ENCODE measurements at regions not wholly inside any gene's neighbourhood (a gene's known extent, or its start where the extent isn't known, plus 50 kb on each side); places are given as distances from the start of the nearest gene placed in this dataset.
A peak's percentile ranks its signal among the peaks of the same experiment; 100 is the strongest.
"Not testable (repeated sequence)": the region's sequence is repeated elsewhere in the genome, so short reads cannot be mapped to it uniquely, and the experiment has no call there.

DNA sequence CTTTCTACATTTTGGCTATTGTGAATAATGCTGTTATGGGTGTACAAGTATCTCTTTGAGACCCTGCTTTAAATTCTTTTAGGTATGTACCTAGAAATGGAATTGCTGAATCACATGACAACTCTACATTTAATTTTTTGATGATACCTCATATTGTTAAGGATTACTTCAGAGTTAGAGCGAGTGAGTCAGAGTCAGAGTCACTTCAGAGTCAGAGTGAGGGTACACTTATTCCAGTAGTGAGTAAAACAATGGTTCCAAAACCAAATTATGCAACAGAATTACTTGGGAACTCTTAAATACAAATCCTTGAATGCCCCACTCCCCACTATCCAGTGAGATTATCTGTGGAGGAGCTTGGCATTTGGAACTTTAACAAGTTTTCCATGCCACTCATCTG, 50.3 kb upstream of the SNRK start:
- no peak for DNase-seq

DNA sequence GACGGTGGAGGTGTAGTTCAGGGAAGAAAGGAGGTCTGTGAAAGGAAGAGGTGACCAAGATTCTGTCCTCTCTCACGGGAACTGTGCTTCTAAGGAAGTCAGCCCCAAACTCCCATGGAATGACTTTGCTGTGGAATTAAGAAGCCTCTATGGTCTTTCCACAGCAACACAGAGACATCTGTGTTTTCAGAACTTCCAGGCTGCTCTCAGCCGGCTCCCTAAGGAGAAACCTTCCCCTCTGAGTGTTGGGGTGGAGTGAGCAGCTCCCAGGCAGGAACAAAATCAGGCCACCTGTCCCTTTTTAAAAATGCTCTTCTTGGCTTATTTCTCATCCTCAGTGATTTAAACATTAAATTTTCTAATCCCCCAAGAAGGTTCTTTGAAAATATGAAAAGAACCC, 53.3 kb upstream of the SNRK start:
- no peak for DNase-seq

DNA sequence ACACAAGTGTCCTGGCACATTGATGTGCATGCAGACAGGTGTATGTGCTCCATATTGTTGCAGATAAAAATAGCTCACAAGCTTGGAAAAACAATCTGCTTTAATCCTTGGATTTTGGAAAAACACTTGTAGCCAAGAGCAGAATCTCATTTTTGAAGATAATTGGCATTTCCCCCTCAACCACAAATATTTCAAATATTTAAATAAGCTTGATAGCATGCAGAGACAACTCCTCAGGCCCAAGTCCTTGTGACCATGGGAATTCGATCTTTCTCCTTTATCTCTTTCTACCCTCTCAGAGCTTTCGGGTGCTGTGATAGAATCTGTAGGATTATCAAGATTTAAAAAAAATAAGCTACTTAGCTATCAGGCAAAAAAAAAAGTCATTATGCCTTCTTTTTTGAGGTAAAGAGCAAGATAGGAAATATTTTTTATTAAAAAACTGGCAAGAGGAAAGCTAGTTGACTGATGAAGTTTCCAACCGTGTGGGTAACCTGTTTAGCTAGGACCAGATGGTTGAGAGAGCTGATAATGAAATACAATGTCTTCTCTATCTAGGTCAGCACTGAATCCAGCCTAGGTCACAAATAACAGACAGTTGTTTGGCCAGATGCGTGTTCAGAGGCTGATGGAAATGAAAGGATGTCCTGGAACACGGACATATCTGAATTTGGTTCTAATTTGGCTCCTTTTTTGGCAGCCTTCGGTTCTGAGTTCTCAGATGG, 54.9 kb upstream of the SNRK start:
- no peak for DNase-seq

DNA sequence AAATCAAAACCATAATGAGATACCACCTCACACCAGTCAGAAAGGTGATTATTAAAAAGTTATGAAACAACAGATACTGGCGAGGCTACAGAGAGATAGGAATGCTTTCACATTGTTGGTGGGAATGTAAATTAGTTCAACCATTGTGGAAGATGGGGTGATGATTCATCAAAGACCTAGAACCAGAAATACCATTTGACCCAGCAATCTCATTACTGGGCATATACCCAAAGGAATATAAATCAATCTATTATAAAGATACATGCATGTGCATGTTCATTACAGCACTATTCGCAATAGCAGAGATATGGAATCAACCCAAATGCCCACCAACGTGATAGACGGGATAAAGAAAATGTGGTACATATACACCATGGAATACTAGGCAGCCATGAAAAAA, 56.5 kb upstream of the SNRK start:
- DNase-seq, result not testable (repeated sequence)

DNA sequence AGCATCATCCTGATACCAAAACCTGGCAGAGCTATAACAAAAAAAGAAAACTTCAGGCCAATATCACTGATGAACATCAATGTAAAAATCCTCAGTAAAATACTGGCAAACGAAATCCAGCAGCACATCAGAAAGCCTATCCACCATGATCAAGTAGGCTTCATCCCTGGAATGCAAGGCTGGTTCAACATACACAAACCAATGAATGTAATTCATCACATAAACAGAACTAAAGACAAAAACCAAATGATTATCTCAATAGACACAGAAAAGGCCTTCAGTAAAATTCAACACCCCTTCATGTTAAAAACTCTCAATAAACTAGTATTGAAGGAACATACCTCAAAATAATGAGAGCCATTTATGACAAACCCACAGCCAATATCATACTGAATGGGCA, 58.7 kb upstream of the SNRK start:
- DNase-seq, result not testable (repeated sequence)

DNA sequence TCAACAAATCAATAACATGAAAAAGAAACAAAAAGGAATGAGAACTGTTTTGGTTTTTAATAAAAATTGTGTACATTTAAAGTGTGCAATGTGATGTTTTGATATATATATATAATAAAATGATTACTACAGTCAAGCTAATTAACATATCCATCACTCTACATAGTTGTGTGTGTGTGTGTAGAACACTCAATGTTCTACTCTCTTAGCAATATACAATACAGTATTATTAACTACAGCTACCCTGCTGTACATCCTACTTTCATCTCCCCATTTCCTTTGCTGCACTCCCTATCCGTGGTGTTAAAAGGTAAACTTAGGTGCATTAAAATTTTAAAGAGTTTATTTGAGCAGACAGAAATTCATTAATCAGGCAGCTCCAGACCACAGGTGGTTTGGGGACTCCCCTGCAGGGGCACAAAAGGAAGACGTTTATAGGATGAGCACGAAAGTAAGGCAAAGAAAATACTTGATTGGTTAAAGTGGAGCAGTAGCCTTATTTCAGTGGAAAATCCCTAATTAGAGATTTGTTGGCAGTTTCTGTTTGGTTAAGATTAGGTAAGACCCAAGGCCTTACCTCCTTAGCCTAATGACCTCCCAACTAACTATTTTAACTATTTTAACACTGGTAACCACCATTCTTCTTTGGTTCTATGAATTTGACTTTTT, 61.8 kb upstream of the SNRK start:
- DNase-seq, result peak; percentile 13

DNA sequence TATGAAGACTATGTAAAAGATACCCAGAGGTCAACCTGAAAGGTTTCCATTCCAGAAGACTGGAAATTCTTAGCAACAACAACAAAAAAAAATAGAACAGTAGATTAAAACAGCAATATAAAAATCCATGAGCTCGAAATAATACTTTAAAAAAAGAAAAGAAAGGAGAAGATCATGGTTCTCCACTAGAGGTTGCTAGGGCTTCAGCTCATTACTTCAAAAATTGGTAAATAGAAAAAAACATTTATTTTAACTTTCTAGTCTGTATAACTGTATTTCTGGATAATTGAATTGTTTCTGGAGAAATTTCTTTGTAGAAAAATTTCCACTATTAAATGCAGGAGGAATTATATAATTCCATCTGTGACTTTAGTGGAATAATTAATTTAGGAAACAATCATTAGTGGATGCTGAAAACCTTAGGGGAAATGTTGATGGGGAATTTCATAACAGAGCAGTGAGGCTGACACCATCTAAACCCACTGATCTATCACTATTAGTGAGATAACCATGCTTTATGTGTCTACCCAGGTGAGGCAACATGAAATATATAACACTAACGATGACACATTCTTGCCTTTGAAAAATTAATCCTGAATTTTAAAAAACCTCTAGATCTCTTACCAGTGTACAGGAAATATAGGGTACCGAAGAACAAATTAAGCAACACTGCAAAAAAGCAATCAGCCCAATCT, 62.5 kb upstream of the SNRK start:
- DNase-seq, result no peak

DNA sequence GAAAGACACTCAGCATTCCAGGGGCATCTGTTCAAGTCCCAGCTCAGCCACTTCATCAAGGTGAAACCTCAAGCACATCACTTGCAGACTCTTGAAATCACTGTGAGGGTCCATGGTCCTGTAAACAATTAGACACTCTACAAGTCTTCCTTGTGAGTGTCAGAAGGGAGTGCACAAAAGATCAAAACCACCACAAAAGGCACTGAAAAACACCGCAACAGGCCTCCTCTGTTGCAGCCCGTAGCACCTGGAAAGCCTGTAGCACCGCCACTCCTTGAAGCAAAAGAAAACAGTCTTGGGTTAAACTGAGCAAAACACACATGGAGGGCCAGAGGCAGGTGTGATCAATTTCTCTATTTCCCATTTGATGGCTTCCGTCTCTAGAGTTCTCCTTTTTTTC, 63.8 kb upstream of the SNRK start:
- peak; percentile 59 for DNase-seq

DNA sequence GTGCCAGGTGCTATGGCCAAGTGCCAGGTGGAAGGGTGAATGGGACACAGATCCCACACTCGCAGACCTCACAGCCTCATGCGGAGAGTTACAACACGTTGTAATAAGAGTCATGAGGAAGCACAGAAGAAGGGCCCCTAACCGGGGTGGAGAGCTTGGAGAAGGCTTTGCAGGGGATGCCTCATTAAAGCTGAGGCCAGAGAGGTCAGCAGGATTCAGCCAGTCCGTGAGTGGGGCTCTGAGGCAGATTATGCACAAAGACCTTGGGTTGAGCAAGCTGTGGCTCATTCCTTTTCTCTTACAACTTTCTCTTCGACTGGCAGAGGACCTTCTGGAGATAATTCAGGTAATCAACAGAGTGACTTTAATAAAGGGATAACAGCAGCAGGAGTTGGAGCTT, 65.3 kb upstream of the SNRK start:
- DNase-seq, result no peak

DNA sequence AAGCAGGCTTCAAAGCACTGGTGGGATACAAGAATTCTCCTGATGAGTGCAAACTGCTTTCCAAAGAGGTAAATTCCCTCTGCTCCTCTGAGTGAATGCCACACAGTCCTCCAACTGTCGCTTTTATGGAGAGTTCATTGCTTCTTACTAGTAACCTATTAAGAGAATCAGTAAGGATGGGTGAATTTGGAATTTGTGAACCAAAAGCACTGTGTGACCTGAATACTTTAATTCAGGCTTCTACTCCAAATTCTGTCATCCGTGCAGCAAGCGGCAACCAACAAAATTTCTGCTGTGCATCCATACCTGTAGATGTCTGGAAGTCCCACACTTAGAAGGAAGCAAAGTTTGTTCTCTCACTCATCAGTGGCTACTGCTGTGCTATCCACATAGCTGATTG, 66.7 kb upstream of the SNRK start:
- no peak for DNase-seq

DNA sequence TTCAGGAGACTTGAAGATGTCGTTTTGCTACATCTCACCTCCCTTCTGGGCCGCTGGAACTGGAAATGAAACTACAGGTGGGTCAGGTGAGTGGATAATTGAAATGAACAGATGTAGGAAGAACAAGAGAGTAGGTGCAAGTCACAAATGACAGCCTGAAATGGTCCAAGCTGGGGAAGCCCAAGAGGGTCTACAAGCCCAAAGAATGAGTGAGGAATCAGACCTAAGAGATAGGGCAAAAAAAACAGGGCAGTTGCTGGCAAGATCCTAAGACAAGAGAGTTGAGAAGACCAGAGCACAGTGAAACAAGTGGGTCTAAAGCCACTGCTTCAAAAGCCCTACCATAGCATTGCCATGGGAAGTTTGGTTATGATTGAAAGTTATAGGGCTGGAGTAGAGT, 67.4 kb upstream of the SNRK start:
- DNase-seq, result no peak

DNA sequence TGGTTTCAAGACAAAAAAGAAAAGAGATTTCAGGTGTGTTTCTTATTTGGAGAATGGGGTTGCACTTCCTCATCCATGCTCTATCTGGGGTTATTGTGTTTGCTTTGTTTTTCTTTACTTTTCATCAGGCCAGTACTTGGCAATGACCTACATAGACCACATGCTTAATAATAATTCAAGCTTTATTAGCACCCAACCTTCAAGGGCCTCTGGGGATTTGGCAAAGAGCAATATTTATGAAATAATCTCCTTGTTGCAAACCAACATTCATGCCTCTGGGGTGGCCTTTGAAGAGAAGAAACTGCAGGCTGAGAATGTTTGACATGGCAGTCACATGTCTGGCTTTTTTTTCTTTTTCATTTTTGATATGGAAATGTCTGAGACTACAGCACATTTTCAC, 68.2 kb upstream of the SNRK start:
- no peak for DNase-seq

DNA sequence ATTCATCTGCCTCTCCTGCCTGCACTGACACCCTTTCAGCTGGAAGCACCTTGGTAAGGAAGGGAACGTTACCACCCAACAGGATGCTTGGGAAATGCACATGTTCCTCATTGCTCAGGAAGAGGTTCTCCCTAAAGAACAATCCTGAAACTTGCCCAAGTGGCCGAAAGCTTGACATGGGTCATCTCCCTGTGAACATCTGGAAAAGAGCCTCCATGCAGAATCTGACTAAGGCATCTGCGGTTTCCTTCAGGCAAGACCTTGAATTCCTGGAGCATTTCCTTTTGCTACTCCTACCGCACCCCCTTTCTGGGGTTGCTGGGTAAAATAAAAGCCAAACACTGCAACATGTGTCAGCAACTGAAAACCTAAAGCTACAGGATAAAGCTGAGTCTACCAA, 68.7 kb upstream of the SNRK start:
- no peak for DNase-seq

DNA sequence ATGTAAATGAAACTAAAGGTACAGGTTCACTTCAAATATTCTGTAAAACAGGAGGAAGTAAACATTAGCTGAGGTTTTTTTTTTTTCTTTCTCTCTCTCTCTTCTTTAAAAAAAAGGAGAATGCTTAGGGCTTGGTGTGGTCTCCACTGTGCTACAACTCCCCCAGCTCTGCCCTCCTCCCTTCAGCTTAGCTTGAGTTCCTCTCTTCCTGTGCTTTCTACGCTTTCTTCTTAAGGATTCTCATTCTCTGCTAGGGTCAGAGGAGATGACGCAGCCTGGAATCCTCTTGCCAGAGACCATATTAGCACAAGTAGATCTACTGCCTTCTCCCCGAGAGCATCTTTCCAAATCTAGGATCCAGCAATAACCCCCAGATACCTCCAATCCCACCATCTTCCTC, 69.1 kb upstream of the SNRK start:
- DNase-seq, result peak; percentile 27

DNA sequence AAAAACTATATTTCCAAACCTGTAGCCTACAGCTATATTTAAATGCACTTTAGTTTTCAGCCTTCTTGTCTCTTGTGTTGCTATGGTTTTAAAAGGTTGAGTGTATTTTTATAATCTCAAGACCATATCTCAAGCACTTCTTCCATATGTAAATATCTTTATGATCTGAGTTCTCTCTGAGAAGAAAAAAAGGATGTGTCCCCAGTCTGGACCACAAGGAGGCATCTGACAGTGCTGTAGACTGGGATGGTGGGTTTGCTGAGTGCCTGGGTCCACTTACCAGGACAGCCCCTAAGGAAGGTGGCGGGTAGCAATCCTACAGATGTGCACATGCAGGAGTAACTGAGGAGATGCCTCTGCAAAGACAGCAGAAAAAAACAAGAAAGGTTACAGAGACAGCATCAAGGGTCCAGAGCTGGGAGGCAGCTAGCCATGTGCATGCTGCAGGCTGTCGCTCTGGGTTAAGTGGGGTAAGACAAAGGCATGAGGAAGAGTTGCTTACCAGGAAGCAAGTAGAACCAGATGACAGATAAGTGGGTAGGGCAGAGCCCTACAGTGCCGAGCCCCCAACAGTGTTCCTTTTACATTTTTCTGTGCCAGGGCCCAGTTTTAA, 70.6 kb upstream of the SNRK start:
- DNase-seq, result no peak

DNA sequence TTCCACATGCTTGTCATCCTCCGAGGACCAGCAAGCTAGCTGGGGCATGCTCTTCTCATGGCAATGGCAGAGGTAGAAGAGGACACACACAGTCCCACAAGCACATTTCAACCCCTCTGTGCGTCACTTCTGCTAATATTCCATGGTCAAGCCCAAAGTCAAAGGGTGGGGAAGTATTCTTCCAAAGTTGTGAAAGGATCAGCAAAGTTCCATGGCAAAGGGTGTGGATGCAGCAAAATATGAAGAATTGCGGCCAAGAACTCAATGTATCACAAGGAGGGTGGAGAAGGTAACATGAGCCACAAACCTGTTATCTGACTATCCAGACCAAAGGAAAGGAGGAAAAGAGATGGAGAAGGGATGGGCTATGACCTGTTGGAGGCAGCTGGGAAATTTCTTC, 71.2 kb upstream of the SNRK start:
- DNase-seq, result no peak

DNA sequence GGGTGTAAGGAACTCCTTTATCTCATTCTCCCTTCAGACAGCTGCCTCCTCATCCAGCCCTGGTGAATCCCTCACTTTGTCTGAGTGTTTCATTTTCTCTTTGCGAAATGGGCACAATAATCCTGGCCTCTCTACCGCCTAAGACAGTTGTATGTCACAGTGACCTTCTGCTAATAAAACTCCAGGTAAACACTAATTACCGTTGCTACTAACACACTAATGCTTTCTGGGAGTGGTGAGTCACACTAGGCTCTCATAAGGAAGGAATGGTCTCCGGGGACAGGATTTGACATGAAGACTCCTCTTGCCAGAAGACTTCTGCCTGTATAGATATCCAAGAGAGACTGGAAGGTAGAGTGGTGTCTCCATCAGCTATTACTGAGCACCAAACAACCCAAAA, 71.7 kb upstream of the SNRK start:
- DNase-seq, result no peak

DNA sequence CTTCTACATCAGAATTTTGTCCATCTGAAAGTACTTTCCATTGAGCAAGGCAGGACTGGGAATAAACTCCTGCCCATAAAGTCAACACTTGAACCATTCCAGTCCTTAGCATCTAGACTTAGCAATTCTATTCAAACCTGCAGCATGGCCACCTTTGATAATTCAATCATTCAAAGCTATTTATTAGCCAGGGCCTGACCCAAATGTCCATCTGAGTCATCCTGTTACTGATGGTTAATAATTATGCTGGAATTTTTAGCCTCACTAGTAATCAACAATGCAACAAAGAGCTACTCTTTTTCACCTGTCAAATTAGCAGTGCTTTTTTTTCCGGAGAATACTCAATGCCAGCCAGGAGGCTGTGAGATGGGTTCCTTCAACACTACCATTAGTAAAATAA, 72.7 kb upstream of the SNRK start:
- DNase-seq, result no peak

DNA sequence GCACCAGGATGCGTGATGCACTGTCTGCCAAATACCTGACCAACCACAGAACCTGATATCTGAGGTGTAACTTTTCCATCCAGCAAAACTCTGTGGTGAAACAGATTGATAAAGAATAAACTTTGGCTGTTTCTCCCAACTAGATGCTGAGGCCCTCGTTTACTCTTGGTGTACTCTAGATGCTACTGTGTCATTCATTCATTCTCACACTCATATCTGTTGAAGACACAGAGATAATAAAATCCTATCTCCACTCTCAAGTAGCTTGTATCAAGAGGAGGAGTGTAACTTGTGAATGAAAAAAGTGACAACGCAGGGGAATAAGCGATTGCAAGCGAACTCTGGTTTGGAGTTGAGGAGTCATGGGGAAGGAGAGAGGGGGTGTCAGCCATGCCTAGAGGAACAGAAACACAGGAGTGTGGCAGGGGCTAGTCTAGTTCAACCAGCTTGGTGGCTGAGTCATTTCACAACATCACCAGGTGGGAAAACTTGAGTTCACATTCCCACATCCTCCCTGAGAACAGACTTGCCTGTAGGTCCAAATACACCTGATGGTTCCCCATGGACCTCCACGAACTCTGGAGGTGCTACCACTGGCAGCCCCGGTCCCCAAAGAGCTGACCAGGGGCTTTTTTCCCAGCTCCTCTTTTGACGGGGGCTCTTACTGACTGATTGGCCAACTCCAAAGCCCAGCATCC, 73.3 kb upstream of the SNRK start:
- DNase-seq, result no peak

DNA sequence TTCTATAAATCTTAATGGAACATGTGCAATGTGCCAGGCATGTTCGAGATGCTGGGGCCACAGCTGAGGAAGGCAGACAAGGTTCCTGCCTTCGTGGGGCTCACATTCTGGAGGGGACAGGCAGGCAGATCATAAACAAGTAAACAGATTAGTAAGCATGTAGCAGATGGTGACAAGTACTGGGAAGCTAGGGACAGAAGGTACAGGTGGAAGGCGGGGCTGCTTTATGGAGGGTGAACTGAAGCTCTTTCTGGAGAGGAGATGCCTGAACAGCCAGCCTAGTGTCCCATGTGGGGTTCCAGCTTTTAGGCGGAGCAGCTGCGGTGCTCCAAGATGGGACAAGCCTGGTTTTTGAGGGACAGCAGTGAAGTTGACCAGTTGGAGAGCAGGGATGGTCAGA, 74.7 kb upstream of the SNRK start:
- DNase-seq, result no peak

DNA sequence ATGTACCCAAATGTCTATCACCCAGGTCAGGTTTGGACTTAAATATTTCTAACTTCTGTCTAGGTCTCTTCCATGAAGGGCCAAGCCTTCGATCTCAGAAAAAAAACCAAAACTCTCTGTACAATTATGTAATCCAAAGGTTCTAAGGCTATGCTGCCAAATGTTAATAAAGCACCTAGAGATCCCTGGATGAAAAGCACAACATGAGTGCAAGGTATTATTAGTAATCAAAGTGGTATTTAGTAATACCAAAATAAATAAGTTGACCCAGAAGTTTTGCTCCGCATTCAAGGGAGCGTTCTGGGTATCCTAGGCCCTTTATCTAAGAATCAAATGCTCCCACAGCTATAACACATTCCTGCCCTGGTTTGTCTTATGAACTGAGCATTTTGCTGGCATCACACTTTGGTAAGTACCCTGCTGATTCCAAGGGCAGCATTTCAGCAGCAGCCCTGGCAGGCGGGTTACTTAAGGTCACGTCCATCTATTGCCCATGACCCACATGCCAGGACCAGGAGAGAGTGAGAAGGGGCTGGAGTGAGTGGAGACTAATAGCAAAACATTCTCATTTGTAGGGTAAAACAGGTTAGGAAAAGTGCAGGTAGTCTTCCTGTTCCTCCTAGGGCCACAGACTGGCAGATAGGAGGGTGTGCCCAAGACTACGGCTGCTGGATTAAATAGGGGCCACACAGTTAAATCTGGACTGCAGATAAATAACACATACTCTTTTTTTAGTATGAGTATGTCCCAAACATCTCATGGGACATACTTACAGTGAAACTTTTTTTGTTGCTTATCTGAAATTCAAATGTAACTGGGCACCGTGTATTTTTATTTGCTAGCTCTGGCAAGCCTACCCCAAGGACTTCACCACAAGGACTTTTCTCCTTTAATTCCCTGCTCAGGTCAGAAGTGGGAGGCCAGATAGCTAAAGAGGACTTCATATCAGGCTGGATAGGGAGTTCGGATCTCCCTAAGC, 76.0 kb upstream of the SNRK start:
- no peak for DNase-seq

DNA sequence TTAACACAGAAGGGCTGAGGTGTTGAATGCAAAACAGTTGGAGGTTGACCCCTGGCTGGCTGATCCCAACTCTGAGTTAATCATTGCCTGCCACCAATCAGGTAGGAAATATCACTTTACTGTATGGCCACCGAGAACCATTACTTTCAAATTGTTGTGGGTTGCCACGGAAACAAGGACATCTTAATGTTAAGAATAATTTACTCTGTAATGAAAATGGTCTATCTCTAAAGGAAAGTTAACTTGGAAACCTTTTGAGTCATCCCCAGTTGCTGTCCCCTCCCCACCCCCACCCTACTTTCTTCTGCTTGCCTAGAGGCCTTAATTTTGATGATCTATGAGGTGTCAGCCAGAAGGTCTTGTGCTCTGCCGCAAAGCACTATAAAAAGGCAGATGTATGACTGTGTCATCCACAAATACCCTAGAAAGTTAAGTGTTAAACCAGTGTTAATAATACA, 78.7 kb upstream of the SNRK start:
- no peak for DNase-seq

Measured in CD4-positive, alpha-beta T cell treated with Interleukin-17A for 4 hours (primary cell).